ENCODE measurements at regions not wholly inside any gene's neighbourhood (a gene's known extent, or its start where the extent isn't known, plus 50 kb on each side); places are given as distances from the start of the nearest gene placed in this dataset.

DNA sequence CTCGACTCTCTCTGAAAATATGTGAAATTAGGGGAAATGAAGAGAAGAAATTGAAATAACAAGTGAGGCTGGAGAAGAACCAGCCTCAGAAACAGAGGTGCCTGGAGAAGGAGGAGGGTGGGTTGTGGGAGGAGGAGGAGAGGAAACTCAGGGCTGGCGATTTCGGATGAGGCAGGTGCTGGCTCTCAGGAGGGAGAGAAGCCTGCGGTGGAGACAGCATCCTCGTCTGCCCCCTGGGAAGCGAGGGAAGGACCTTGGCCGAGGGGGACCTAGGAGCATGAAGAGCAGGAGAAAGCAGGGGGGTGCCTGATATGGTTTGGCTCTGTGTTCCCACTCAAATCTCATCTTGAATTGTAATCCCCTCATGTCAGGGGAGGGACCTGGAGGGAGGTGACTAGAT lies 264.7 kb upstream of the TNRC6C start:
- TF ChIP-seq, protein P1, sequence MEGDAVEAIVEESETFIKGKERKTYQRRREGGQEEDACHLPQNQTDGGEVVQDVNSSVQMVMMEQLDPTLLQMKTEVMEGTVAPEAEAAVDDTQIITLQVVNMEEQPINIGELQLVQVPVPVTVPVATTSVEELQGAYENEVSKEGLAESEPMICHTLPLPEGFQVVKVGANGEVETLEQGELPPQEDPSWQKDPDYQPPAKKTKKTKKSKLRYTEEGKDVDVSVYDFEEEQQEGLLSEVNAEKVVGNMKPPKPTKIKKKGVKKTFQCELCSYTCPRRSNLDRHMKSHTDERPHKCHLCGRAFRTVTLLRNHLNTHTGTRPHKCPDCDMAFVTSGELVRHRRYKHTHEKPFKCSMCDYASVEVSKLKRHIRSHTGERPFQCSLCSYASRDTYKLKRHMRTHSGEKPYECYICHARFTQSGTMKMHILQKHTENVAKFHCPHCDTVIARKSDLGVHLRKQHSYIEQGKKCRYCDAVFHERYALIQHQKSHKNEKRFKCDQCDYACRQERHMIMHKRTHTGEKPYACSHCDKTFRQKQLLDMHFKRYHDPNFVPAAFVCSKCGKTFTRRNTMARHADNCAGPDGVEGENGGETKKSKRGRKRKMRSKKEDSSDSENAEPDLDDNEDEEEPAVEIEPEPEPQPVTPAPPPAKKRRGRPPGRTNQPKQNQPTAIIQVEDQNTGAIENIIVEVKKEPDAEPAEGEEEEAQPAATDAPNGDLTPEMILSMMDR (IDR thresholded peaks at IDR 0.05): no peak
- TF ChIP-seq ZFX (IDR thresholded peaks at IDR 0.05; ENCODE audit: borderline replicate concordance): no peak

Data from 22Rv1 (cell line).